ENCODE measurements at regions not wholly inside any gene's neighbourhood (a gene's known extent, or its start where the extent isn't known, plus 50 kb on each side); places are given as distances from the start of the nearest gene placed in this dataset.

DNA sequence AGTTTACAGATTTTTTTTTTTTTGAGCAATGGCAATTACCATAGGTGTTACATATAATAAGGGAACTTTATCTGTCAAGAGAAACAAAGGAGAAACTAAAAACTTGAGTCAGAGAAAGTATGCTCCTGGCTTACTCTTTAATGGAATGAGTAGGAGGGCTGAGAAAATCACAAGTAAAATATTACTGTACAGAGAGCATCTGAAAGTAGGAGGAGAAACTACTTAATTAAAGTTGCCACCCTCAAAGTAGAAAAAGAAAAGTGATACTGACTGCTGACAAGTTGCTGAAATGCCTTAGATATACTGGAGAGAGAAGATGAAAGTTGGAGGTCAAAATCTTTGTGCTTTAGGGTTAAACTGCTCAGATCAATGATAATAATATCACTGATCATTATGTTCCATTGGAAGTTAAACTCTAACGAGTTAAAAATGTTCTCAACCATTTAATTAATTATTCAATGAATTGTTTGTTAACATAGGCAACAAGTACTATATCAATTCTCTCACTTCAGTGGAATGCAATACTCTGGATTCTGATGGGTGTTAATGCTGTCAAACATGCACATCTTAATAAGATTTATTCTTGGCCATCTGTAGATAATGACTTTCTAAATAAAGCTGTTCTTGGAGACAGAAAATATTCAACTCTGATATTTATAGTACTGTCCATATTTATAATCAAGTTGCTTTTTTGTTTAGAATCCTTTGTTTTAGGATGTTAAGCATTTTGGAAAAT is 61.2 kb upstream of the CAMK2D start:
- Histone ChIP-seq H3K36me3 (no peaks in the 10 kb centered on the region), H3K4me1 (ENCODE audit: low read depth) (peaks cover 5% of the 10 kb centered on the region), H3K4me3 (no peak overlapping the region), H3K9me3 (ENCODE audit: low read depth) (no peaks in the 10 kb centered on the region), H3K27me3 (no peaks in the 10 kb centered on the region), H3K27ac (no peak overlapping the region)
- TF ChIP-seq, protein P1, sequence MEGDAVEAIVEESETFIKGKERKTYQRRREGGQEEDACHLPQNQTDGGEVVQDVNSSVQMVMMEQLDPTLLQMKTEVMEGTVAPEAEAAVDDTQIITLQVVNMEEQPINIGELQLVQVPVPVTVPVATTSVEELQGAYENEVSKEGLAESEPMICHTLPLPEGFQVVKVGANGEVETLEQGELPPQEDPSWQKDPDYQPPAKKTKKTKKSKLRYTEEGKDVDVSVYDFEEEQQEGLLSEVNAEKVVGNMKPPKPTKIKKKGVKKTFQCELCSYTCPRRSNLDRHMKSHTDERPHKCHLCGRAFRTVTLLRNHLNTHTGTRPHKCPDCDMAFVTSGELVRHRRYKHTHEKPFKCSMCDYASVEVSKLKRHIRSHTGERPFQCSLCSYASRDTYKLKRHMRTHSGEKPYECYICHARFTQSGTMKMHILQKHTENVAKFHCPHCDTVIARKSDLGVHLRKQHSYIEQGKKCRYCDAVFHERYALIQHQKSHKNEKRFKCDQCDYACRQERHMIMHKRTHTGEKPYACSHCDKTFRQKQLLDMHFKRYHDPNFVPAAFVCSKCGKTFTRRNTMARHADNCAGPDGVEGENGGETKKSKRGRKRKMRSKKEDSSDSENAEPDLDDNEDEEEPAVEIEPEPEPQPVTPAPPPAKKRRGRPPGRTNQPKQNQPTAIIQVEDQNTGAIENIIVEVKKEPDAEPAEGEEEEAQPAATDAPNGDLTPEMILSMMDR (IDR thresholded peaks at IDR 0.05; ENCODE audit: low read depth, low read length) = no peak
- no peak for DNase-seq (ENCODE audit: low read depth in 1 of 2, low spot score in 1 of 2)

DNA sequence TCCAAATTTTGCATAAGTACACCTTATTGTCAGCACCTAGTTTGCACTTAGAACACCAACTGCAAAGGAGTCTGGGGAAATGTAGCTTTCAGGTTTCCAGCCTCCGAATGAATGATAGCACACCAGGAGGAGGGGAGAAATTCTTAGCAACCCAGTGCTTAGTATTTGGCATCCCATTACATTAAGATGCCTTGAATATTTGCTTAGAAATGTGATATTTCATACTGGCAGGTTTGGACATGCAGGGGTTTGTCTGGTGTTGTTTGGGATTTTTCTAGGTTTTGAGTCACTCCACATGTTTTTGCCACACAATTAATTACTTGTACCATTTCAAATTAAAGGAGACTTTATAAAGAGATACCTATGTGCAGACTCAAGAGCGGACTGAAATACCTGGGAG is 60.3 kb upstream of the CAMK2D start:
- Histone ChIP-seq H3K27me3 (no peaks in the 10 kb centered on the region), H3K9me3 (ENCODE audit: low read depth) (no peaks in the 10 kb centered on the region), H3K4me3 (no peak overlapping the region), H3K36me3 (no peaks in the 10 kb centered on the region), H3K4me1 (ENCODE audit: low read depth) (peaks cover 5% of the 10 kb centered on the region), H3K27ac (no peak overlapping the region)
- no peak for DNase-seq (ENCODE audit: low read depth in 1 of 2, low spot score in 1 of 2)
- TF ChIP-seq, protein P1 (IDR thresholded peaks at IDR 0.05; ENCODE audit: low read depth, low read length) = no peak

DNA sequence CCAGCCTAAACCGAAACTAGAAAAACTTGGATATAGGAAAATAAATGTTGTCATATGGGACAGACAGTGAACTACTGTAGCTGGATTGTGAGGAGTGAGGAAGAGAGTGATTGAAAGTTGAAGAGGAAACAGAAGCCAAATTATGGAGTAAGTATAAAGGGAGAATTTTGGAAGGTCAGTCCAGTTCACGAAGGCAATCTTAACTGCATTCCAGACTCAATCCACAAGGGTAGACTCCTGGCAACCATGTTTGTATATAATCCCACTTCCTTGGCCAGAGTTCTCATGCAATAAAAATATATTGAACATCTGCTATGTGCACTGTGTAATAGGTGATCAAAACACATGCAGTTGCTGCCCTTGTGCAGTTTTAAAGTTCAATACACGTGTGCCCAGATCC is 58.6 kb upstream of the CAMK2D start:
- H3K27me3 ChIP-seq = no peaks in the 10 kb centered on the region
- no peak for DNase-seq (ENCODE audit: low read depth in 1 of 2, low spot score in 1 of 2)
- no peak overlapping the region for H3K4me3 ChIP-seq
- H3K4me1 ChIP-seq (ENCODE audit: low read depth) = peaks cover 5% of the 10 kb centered on the region
- H3K36me3 ChIP-seq = no peaks in the 10 kb centered on the region
- no peak overlapping the region for H3K27ac ChIP-seq
- no peaks in the 10 kb centered on the region for H3K9me3 ChIP-seq (ENCODE audit: low read depth)
- TF ChIP-seq, protein P1 (IDR thresholded peaks at IDR 0.05; ENCODE audit: low read depth, low read length) = no peak

DNA sequence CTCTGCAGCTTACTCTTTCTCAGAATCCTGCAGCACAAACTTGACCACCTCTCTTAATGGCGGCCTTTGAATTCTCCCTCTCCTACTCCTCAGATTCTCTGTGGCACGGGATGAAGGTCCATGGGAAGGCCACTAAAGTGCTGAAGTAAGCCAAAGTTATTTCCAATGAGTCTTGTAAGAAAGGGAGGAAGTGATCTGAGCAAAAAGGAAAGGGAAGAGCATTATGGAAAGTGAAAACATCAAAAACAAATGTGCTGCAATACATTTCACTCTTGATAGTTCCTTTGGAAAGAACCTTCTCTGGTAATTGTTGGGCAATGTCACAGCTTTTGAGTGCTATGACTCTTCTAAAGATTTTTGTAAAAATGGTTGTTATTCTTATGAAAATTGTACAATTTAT is 54.3 kb upstream of the CAMK2D start:
- no peak overlapping the region for H3K27ac ChIP-seq
- no peak for DNase-seq (ENCODE audit: low read depth in 1 of 2, low spot score in 1 of 2)
- no peaks in the 10 kb centered on the region for H3K36me3 ChIP-seq
- H3K9me3 ChIP-seq (ENCODE audit: low read depth) = no peaks in the 10 kb centered on the region
- TF ChIP-seq, protein P1 (IDR thresholded peaks at IDR 0.05; ENCODE audit: low read depth, low read length) = no peak
- H3K4me1 ChIP-seq (ENCODE audit: low read depth) = no peaks in the 10 kb centered on the region
- H3K4me3 ChIP-seq = no peak overlapping the region
- H3K27me3 ChIP-seq = no peaks in the 10 kb centered on the region

DNA sequence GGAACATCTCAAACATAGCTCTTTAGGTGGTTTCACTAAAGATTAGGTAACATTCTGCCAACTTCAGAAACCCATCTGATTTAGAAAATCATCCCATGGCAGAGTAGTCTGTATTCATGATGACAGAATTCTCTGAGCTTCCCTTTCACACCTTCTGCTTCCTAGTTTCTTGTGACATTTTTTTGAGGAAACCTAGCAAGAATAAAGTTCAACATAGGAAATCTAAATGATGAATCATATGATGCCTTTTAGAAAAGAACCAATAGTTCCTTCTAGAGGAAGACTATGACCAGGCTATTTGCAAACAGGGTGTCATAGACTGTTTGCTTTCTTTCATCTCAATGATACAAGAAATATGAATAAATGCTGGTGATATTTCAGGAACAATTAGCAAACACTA is 49.8 kb upstream of the CAMK2D start:
- H3K9me3 ChIP-seq (ENCODE audit: low read depth) = no peaks in the 10 kb centered on the region
- no peaks in the 10 kb centered on the region for H3K4me1 ChIP-seq (ENCODE audit: low read depth)
- DNase-seq (ENCODE audit: low read depth in 1 of 2, low spot score in 1 of 2) = no peak
- no peak overlapping the region for H3K27ac ChIP-seq
- no peaks in the 10 kb centered on the region for H3K27me3 ChIP-seq
- H3K4me3 ChIP-seq = no peak overlapping the region
- TF ChIP-seq, protein P1 (IDR thresholded peaks at IDR 0.05; ENCODE audit: low read depth, low read length) = no peak
- no peaks in the 10 kb centered on the region for H3K36me3 ChIP-seq

All from cardiac muscle cell (in vitro differentiated cells and primary cell).